HG02943 (cell line): ENCODE measurements at regions not wholly inside any gene's neighbourhood (a gene's known extent, or its start where the extent isn't known, plus 50 kb on each side); places are given as distances from the start of the nearest gene placed in this dataset.
A peak's percentile ranks its signal among the peaks of the same experiment; 100 is the strongest.
"Not testable (repeated sequence)": the region's sequence is repeated elsewhere in the genome, so short reads cannot be mapped to it uniquely, and the experiment has no call there.

Experiments used
- ATAC-seq: cut with Tn5 transposase; IDR thresholded peaks from one replicate; pipeline ENCODE4 v1.9.1; 2021; ENCODE audit warnings: mild to moderate bottlenecking, low read depth, moderate library complexity; ENCODE audit not compliant: unreplicated experiment

DNA sequence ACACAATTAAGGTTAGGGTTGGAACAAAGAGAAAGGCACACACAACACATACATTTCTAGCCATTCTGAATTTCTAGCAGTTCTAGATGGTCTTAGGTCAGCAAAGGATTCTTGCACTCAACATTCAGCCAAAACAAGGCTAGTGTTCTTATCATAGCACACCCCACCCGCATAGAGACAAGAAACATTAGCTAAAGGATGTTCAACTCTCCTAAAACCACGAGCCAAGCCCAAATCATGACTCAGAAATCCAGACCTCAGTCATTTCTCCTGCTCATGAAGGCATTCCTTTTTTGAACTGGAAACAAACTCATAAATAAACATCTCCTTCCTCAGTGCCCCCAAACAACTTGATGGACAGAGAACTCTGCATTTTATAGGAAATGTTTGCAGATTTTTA, 293.0 kb upstream of the NOTCH2NLA start:
- ATAC-seq: not testable (repeated sequence)

DNA sequence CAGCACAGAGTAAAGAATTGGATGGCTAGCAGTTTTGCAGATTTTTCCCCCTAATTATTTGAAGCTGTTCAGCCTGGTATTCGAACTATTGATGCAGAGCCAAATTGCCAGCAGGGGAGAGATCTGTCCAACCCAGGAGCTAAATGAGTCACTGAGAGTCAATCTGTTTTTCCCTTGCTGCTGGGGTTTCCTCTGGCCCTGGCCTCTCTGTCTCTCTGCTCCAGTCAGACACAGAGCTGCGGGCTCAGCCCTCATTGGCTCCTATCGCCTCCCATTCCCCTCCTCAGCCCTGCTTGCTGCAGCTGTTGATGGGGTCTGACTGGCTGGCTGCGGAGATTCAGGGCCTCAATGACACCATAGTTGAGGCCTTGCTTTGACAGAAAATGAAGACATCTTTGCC, 284.9 kb upstream of the NOTCH2NLA start:
- not testable (repeated sequence) for ATAC-seq

DNA sequence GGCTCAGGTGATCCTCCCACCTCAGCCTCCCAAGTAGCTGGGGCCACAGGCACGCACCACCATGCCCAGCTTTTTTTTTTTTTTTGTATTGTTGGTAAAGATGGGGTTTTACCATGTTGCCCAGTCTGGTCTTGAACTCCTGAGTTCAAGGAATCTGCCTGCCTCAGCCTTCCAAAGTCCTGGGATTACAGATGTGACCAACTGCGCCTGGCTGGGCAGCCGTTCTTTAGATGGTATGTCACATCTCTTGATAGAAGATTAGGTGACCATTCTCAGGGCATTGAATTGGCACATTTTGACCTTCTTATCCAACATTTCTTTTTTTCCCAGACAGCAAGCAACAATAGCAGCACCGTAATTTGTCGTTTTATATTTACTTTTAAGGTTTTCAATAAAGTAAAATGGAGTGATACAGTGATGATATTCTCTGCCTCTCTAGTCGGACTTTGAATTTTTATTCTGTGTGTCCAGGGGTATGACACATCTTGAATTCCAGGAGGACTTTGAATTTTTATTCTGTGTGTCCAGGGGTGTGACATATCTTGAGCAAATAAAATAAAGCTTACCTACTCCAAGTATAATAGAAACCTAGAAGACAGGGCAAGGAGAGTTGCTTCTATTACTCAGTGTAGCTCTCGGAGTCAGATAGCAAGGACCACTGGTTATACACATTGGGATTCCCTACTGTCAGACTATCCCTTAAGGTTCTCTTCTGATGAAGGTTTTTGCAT, 282.4 kb upstream of the NOTCH2NLA start:
- ATAC-seq: not testable (repeated sequence)

DNA sequence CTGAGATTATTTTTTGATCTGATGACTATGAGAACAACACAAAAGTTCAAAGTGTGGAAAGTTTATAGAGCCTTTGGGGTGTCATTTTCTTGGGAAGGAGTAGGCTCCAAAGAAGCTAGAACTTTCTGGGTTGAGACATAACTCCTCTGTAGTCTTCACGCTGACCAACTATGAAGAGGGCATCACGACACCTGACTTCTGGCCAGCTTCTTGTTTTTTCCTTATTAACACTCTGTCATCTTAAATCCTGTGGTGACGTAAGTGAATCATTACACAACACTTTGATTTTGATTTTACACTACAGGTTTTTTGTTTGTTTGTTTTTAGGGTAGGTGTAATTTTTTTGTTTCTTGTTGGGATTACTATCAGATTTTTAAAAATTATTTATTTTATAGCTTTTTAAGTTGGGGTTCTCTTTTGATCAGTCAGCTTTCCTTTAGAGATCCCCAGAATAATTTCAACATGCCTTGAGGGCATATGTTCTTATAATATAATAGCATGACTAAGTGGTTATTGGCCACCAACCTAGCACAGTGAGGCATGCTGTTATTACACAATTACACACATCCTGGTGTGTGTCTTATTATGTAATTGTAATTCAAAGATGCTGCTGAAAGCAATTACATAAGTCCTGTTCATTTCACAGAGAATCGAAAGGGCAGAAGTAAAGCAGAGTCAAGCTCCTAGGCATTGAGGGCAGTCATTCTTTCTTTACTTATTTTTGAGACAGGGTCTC, 281.6 kb upstream of the NOTCH2NLA start:
- not testable (repeated sequence) for ATAC-seq

DNA sequence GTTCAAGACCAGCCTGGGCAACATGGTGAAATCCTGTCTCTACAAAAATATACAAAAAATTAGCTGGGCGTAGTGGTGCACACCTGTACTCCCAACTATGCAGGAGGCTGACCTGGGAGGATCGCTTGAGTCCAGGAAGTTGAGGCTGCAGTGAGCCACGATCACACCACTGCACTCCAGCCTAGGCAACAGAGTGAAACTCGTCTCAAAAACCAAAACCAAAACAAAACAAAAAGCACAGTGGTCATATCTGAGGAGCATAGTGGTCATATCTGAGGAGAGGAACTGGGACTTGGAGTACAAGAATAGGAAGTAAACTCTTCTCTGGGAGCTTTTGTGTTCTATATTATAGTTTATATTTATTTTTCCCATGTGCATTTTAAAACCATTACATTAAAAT, 275.3 kb upstream of the NOTCH2NLA start:
- not testable (repeated sequence) for ATAC-seq

DNA sequence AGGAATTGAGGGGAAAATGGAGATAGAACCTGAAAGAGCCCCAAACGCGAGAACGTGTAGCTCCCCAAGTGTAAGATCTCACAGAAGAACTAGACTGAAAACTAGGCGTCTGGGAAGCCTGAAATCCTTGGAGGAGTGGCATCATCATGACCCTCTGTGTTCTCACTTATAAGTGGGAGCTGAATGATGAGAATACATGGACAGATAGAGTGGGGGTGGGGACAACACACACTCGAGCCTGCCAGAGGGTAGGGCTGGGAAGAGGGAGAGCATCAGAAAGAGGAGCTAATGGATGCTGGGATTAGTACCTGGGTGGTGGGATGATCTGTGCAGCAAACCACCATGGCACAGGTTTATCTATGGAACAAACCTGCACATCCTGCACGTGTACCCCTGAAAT, 258.7 kb upstream of the NOTCH2NLA start:
- not testable (repeated sequence) for ATAC-seq

DNA sequence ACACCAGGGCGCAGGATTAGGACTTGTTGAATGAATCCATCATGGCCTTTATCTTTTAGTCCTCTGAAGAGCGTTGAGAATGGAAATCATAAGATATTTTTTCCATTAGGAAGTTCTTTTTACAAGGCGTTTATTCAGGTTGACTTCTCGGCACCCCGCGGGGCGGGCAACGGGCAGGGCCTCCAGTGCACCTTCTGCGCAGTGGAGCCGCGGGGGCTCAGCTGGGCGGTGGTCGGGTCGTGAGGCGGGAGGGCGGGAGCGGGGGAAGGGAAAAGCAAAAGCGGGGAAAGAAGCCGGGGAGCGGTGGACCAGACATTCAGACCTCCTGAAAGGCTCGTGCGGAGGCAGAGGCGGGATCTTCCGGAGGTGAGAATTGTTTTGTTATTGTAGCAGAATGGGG, 258.3 kb upstream of the NOTCH2NLA start:
- ATAC-seq: not testable (repeated sequence)

DNA sequence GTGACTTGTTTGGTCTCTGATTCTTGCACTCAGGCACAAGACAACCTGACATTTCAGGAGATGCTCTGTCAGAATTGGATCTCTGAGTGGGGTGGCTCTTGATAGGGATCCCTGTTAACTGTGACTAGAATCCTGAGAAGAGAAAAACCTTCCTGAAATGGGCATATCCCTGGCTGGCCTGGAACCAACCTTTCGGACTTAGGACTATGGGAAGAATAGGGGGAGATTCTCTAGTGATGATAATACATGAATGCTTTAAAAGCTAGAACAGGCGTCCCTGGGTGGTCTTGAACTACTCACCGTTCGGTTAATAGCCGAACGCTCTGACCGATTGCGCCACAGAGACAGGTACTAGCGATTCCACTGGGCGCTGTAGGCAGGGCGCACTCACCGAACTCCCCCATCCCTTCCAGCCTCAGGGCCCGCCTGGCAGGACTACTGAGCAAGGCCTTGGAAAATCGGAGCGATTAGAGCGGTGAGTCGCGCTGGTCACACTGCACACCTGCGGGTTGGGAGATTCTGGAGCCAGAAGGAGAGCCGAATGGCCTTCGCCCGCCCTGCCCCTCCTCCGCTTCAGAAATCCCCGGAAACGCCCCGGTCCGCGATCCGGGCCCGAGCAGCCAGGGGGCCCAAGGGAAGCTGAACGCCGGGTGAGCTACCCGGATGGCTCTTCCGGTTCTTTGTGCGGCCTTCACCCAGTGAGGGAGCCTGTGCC, 257.6 kb upstream of the NOTCH2NLA start:
- not testable (repeated sequence) for ATAC-seq

DNA sequence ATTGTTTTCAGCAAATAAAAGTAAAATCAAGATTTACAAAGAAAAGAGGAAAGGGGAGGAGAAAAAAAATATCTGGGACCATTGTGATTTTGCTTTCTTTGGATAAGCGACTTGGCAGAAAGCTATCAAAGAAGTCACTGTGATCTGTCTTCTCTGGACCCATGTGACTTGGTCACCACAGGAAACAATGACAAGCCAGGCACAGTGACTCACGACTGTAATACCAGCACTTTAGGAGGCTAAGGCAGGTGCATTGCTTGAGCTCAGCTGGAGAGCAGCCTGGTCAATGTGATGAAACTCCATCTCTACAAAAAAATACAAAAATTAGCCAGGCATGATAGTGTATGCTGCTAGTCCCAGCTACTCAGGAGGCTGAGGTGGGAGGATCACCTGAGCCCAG, 255.4 kb upstream of the NOTCH2NLA start:
- not testable (repeated sequence) for ATAC-seq

DNA sequence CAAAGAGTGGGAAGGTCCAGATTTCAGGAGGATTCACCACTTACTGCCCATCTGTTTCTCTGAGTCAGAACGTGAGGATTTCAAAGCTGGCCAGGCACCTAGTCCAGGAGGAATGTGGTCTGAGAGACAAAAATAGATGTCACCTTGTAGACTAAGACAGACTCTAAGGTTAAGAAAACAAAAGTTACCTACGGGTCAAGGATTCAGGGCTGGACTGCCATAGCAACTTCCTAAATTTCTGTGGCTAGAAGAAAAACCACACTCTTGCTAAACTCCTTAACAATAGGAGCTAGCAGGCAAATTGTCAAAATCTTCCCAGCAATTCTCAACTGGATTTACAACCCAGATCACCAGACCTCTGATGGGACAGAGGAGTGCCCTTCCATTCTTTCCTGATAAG, 250.4 kb upstream of the NOTCH2NLA start:
- not testable (repeated sequence) for ATAC-seq

DNA sequence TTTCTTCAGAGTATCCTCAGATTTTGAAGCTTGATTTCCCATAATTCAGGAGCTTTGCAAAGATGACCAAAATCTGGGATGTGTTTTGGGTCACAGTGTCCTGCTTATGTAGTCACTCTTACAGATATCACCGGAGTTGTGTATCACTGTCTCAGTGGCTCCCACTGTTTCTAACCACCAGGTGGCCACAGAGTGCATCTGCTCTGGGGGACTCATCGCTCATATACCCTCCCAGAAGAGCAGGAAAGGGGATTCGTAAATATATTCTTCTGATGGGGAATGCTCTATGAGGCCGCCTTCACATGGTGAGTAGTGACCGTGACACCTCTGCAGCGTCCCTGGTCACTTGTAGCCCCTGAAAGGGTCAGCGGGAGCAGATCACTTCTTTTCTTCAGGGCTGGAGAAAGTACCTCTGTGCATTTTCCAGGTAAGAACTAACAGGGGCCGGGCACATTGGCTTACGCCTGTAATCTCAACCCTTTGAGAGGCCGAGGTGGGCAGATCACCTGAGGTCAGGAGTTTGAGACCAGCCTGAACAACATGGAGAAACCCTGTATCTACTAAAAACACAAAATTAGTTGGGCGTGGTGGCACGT, 249.4 kb upstream of the NOTCH2NLA start:
- ATAC-seq: not testable (repeated sequence)

DNA sequence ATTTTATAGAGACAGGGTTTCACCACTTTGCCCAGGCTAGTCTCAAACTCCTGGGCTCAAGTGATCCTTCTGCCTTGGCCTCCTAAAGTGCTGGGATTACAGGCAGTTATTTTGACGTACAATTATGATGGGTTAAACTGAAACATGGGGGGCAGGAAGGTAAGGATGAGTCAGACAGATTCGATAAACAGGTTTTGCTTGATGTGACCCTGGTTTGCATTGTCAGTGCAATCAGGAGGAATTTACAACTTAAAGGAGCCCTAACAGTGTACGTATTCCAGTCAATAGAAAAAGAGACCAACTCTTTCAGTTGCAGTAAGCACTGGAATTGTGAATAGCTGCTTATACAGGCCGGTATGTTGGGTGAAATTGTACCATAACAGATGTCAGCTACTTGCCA, 246.3 kb upstream of the NOTCH2NLA start:
- not testable (repeated sequence) for ATAC-seq

DNA sequence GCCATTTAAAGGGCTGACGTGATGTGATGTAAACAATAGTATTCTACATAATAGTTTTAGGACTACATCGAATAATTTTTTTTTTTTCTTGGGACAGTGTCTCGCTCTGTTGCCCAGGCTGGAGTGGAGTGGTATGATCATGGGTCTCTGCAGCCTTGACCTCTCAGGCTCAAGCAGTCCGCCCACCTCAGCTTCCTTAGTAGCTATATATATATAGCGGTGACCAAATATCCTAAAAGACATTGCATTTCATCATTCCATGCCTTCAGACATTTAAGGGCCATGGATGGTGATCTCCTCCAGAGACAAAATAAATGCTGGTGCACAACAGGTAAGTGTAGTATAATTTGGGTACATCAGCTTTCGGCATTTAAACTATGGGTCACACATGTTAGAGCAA, 245.4 kb upstream of the NOTCH2NLA start:
- ATAC-seq: not testable (repeated sequence)

DNA sequence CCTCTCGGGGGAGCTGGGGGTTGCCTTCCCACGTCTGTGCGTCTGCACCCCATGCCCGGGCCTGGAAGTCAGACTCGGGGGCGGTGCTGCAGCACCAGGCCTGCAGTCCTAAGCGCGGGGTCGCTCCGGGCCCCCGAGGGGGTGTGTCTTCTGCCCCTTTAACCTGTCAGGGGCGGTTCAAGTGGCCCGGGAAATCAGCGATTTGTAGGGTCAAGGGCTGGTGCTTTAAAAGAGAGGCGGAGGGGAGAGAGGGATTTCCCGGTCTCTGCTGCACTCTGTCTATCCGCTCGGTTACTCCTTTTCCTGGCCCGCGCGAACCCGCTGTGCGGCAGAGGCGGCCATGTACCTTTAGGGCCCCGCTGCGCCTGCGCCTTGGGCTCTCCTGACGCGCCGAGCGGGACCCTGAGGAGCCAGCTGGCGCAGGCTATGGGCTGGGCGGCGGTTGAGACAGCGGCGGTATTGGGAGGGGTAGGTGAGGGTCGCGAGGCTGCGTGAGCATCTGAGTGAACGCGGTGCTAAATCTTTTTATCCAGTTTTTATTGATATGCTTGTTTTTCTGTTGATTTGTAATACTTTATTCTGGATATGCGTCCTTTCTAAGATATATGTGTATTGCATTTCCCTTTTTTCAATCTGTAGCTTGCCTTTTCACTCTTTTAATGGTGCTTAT, 243.5 kb upstream of the NOTCH2NLA start:
- peak; percentile 65 for ATAC-seq

DNA sequence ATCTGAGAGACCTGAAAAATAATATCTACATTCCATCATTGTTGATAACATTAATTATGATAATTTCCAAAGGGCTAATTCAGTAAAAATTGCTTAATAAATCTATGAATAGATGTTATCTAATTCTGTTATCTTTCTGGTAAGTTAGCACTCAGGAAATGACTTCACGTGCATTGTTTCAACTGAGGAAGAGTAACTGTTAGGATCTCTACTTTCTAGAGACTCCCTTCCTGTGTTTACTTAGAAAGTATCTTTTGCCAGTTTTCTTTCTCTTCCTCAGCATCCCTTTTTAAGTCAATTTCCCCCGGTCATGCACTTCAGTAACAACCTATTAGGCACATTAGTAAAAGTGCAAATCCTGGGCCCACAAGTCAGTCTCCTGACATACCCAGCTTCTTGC, 231.1 kb upstream of the NOTCH2NLA start:
- ATAC-seq: not testable (repeated sequence)

DNA sequence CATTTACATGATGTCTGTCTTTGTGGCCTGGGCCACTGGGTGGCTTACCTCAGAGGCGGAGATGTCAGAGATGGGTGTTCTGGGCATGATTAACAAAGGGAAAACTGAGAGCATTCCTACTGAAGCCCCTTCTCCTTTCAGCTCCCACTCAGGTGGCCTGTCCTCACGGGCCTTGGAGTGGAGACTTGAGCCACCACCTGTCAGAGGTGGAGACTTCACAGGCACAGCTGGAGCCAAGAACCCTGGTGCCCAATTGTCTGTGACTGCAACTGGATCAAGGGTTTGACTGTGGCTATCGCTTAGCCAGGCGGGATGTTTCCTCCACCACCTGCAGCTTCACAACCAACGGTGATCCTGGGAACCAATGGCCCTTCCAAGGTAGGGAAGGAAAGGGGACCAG, 230.5 kb upstream of the NOTCH2NLA start:
- ATAC-seq: not testable (repeated sequence)

DNA sequence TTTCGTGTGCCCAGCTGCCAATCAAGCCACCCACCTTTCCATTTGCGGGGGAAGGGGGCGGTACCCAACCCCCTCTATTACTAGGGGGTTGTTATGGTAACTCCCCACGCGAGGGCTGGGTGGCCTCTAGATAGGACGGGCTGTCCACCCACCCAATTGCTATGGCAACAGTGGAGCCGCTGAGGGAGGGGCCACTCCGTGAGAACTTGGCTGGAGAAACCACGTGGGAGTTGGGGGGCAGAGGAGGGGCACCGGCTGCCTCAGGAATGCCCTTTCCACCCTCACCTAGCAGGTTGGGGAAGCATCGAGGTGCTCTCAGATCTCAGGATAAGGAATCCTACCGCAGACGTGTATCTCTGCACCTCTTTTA, 220.0 kb upstream of the NOTCH2NLA start:
- not testable (repeated sequence) for ATAC-seq

DNA sequence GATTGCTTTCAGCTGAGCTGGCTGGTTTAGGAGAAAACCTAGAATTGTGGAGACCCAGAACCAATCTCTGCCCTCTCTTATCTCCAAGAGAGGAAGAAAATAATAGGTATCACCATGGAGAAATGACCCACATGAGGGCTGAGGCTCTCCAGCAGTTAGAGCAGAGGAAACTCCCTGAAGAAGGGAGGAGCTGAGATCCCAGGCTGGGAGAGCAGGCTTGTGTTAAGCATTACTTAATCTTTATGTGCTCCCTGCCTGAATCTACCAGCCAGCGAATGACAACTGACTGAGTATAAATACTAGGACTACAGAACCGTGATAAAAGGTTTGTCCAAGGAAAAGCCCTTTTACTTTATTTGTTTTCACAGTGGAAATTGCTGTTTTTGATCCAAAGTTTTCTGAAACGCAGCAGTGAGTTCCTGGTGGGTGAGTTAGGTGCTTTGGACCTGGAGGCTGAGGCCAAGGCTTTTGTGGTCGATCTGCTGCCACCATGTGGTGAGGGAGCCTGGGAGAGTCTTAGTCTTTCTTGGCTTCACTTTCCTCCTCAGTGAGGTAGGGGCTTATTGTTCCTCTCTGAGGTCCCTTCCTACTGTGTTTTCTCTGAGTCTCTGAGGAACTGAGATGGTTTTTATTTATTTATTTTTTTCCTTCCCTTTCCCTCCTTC, 219.5 kb upstream of the NOTCH2NLA start:
- ATAC-seq: not testable (repeated sequence)

DNA sequence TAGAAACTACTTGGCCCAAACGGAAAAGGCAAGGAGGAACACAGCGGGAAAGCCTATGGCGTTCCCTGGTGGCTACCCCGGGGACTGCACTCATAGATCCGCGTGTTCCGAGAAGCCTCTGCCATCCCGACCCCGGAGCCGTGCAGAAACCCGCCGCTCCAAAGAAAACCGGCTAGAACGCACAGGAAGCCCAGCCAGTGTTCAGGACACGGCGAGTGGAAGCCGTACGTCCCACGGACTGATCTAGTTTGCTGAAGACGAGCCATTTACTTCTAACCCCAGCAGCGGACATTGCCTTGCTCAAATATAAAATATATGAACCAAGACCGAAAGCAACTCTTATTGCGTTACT, 215.0 kb upstream of the NOTCH2NLA start:
- not testable (repeated sequence) for ATAC-seq
